Jurkat, Clone E6-1 (cell line): ENCODE measurements at regions not wholly inside any gene's neighbourhood (a gene's known extent, or its start where the extent isn't known, plus 50 kb on each side); places are given as distances from the start of the nearest gene placed in this dataset.

Source experiments
- DNase-seq: peaks from one replicate; pipeline ENCODE4 v3.0.0-alpha.2; 2011; ENCODE audit warnings: low read depth, low spot score
- H3K4me3 ChIP-seq: 2 replicates; pipeline ENCODE4 v1.5.1; 2011; ENCODE audit warnings: mild to moderate bottlenecking, low read length, control low read depth, moderate library complexity

- no peak for DNase-seq
Measured at GRCh38 chr15:98393471-98393870, 254.9 kb upstream of the IGF1R start.

DNA sequence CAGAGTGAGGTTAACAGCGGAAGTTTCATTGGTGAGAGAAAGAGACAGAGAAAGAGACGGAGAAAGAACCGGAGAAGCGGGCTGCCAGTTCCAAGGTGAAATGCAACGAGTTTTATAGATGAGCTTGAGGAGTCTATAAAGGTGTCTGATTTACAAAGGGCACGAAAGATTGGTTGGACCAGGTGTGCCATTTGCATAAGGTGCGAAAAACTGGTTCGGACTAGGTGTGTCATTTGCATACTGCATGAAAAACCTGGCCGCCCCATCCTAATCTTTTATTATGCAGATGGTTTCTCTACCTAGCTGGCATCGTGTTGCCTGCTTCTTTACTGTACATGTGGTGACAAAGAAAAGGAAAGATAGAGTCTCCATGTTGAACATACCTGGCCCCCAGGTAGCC, 253.8 kb upstream of the IGF1R start:
- DNase-seq, result no peak
- no peak overlapping the region for H3K4me3 ChIP-seq

More at GRCh38 chr15:98393471-98393870, 254.9 kb upstream of the IGF1R start:
- no peak overlapping the region for H3K4me3 ChIP-seq

GRCh38 chr15:98395974-98396610, 252.2 kb upstream of the IGF1R start:
- DNase-seq, result no peak
- H3K4me3 ChIP-seq, result no peak overlapping the region

DNA sequence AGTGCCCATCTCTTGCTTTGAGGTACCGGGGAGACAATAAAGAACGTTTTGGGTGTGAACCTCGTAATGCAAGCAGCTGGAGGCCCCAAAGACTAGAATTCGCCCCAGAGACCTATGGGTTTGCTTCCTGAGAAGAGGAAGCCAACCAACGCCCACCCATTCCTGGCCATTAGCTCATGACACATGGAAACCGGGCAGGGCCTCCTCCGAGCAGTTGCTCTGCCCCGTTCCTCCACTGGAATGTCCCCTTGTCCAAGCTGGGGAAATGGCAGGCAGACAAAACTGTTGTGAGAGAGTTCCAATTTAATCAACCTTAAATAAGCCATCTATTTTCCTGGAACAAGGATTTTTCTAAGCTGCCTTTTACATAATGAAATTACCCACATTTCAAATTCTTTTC, 250.9 kb upstream of the IGF1R start:
- H3K4me3 ChIP-seq, result no peak overlapping the region
- no peak for DNase-seq

- no peak for DNase-seq
- no peak overlapping the region for H3K4me3 ChIP-seq
Measured at GRCh38 chr15:98398056-98398455, 250.3 kb upstream of the IGF1R start.

GRCh38 chr15:98398886-98399285, 249.5 kb upstream of the IGF1R start:
- DNase-seq, result no peak
- H3K4me3 ChIP-seq, result no peak overlapping the region

GRCh38 chr15:98400120-98400519, 248.2 kb upstream of the IGF1R start:
- no peak overlapping the region for H3K4me3 ChIP-seq
- DNase-seq, result no peak

GRCh38 chr15:98401029-98401428, 247.3 kb upstream of the IGF1R start:
- no peak overlapping the region for H3K4me3 ChIP-seq
- no peak for DNase-seq

- no peak overlapping the region for H3K4me3 ChIP-seq
- no peak for DNase-seq
Measured at GRCh38 chr15:98402486-98402885, 245.9 kb upstream of the IGF1R start.

DNA sequence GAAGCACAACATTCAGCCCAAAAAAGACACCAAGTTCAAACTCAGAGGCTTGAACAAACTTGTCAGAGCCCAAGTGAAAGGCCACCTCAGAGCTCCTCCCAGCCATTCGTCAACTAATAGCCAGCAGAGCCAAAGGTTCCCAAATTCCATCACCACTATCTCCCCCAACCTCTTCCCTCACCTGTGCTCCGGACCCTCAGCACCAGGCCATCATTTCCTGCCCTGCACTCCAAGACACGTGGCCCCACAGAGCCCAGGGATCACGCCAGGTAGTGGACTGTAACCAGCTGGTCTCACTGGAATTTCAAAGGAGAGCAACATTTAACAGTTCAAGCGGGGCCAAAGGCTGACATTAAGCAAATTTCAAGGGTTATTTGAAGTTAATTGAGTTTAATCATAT, 245.2 kb upstream of the IGF1R start:
- no peak for DNase-seq

GRCh38 chr15:98403569-98403968, 244.8 kb upstream of the IGF1R start:
- DNase-seq, result no peak
- no peak overlapping the region for H3K4me3 ChIP-seq

More for the DNA sequence above, 245.2 kb upstream of the IGF1R start:
- H3K4me3 ChIP-seq, result no peak overlapping the region

DNA sequence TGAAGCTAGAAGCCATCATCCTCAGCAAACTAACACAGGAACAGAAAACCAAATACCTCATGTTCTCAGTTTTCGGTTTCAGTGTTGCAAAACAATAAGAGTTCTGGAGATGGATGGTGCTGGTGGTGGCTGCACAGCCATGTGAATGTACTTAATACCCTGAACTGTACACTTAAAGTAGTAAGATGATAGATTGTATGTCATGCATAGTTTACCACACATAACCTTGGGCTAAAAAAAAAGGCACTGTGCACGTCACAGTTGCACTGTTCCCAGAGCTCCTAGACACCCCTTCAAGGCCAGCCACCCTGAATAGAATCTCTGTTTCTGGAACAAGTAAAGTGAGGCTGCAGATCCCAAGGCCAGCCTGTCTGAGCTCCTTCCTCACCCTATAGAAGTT, 243.3 kb upstream of the IGF1R start:
- no peak for DNase-seq
- no peak overlapping the region for H3K4me3 ChIP-seq

GRCh38 chr15:98408231-98408630, 240.1 kb upstream of the IGF1R start:
- DNase-seq, result no peak
- no peak overlapping the region for H3K4me3 ChIP-seq

GRCh38 chr15:98410328-98410727, 238.0 kb upstream of the IGF1R start:
- no peak overlapping the region for H3K4me3 ChIP-seq
- no peak for DNase-seq

DNA sequence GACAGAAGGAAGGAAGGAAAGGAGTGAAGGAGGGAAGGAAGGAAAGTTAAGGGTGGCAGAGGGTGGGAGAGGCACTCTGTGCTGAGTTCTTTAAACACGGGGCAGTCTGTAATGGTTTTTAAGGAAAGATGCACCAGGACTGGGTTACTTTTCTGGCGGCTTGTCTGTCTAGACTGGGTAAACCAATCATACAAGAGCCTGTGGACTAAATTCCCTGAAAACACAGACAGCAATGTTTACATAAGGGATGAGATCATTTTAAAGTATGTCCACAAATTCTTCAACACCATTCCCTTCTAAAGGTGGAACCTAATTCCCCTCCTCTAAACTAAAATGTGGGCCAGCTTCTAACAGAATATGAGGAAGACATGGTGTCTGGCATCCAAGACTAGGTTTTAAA, 235.5 kb upstream of the IGF1R start:
- DNase-seq, result no peak
- no peak overlapping the region for H3K4me3 ChIP-seq

DNA sequence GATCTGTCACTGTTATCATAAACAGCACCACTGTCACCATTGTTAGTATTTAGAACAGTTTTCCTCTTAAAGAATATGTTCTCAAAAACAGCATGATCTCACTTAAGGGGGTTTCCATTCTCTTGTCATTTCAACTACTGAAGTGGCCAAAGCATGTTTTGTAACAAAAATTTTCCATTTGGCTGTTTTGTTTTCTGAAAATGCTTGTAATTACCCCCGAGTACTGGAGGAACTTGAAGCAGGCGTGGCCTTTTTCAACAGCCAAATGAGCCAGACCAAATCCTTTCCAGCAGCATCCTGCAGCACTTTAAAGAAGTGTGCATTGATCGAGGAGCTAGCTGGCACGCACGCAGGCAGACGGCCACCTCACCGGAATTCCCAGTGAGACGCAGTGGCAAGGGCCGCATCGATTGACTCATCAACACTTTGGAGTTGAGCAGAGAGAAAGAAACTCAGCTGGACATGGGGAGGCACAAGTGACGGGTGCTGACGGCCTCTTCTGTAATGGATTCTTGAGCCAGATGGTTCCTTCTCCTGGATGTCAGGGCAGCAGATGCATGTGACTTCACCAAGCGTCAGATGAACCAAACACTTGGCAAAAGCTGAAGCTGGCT, 234.3 kb upstream of the IGF1R start:
- no peak overlapping the region for H3K4me3 ChIP-seq
- DNase-seq, result no peak

GRCh38 chr15:98416222-98416855, 232.0 kb upstream of the IGF1R start:
- no peak for DNase-seq
- no peak overlapping the region for H3K4me3 ChIP-seq

DNA sequence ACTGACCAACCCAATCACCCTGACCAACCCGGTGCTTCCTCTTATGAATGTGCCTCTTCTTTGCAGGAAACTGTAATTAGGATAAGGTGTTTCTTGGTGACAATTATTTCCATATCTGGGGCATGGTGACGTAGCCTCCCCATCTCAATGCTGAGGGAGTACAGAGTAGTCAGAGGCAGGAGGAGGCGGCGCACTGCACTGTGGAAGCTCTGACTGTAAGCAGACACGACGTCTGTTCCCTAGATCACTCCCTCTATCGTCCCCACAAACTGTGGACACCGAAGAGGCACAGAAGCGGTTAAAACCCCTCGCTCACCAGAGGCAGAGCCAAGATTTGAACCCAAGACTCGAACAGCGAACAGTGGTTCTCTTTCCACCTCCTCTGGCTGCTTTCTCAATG, 231.0 kb upstream of the IGF1R start:
- DNase-seq, result no peak

GRCh38 chr15:98418122-98418521, 230.2 kb upstream of the IGF1R start:
- DNase-seq, result no peak
- H3K4me3 ChIP-seq, result no peak overlapping the region

More for the DNA sequence above, 231.0 kb upstream of the IGF1R start:
- no peak overlapping the region for H3K4me3 ChIP-seq

GRCh38 chr15:98419173-98419780, 229.1 kb upstream of the IGF1R start:
- H3K4me3 ChIP-seq, result no peak overlapping the region
- DNase-seq, result no peak
